CD4-positive, alpha-beta memory T cell (primary cell): ENCODE measurements at regions not wholly inside any gene's neighbourhood (a gene's known extent, or its start where the extent isn't known, plus 50 kb on each side); places are given as distances from the start of the nearest gene placed in this dataset.

Source experiments
- CTCF ChIA-PET: fragments of 350-600 bp; sonication (Branson Sonifier 250); formaldehyde crosslinking; loops from one replicate; lab custom pipeline; 2021; ENCODE audit warnings: inconsistent platforms; ENCODE audit not compliant: partially characterized antibody; lab: Charles Lee
- POLR2A ChIA-PET: fragments of 350-600 bp; sonication (Branson Sonifier 250); formaldehyde crosslinking; loops from one replicate; lab custom pipeline; 2021; ENCODE audit not compliant: partially characterized antibody; lab: Charles Lee
- DNase-seq, 5 donors: peaks; one replicate each; pipeline versions ENCODE4 v3.0.0 to v3.0.0-alpha.2; 2020 to 2022; ENCODE audit warnings: mixed read lengths in 1 of 5
- H3K27ac ChIP-seq: one replicate; pipeline ENCODE4 v1.7.0; 2013; ENCODE audit warnings: low read depth, low read length
- H3K27me3 ChIP-seq: 2 replicates; pipeline ENCODE4 v1.7.0; 2013; ENCODE audit warnings: mild to moderate bottlenecking, low read length, moderate library complexity; ENCODE audit not compliant: insufficient read depth
- H3K36me3 ChIP-seq: 2 replicates; pipeline ENCODE4 v1.7.0; 2013; ENCODE audit warnings: mild to moderate bottlenecking, low read length, moderate library complexity; ENCODE audit not compliant: insufficient read depth
- H3K4me1 ChIP-seq: 2 replicates; pipeline ENCODE4 v1.7.0; 2013; ENCODE audit warnings: mild to moderate bottlenecking, low read length, moderate library complexity; ENCODE audit not compliant: insufficient read depth
- H3K4me3 ChIP-seq, 2 donors: one replicate each; pipeline ENCODE4 v1.7.0; 2013; ENCODE audit warnings: low read length in 2 of 2, mild to moderate bottlenecking in 1 of 2
- H3K9me3 ChIP-seq, 2 donors: one replicate each; pipeline ENCODE4 v1.7.0; 2013; ENCODE audit warnings: low read length in 2 of 2, control low read depth in 1 of 2; ENCODE audit not compliant: control insufficient read depth in 1 of 2
- H3K27ac Mint-ChIP-seq, 7 donors: one replicate each; pipeline ENCODE4 v1.8.0; 2020 to 2021; ENCODE audit warnings: mixed read lengths in 7 of 7, mild to moderate bottlenecking in 6 of 7, inconsistent platforms in 3 of 7, moderate library complexity in 3 of 7
- H3K27me3 Mint-ChIP-seq, 2 donors: one replicate each; pipeline ENCODE4 v1.8.0; 2020 to 2021; ENCODE audit warnings: mixed read lengths in 2 of 2
- H3K36me3 Mint-ChIP-seq, 2 donors: one replicate each; pipeline ENCODE4 v1.8.0; 2020 to 2021; ENCODE audit warnings: mixed read lengths in 2 of 2, inconsistent platforms in 1 of 2, mild to moderate bottlenecking in 1 of 2
- H3K4me1 Mint-ChIP-seq, 4 donors: one replicate each; pipeline ENCODE4 v1.8.0; 2020 to 2021; ENCODE audit warnings: mixed read lengths in 4 of 4, mild to moderate bottlenecking in 1 of 4
- H3K4me3 Mint-ChIP-seq, 8 donors: one replicate each; pipeline ENCODE4 v1.8.0; 2020 to 2021; ENCODE audit warnings: mixed read lengths in 8 of 8, mild to moderate bottlenecking in 7 of 8, moderate library complexity in 6 of 8, inconsistent platforms in 3 of 8
- H3K9me3 Mint-ChIP-seq, 8 donors: one replicate each; pipeline ENCODE4 v1.8.0; 2020 to 2021; ENCODE audit warnings: mixed read lengths in 8 of 8, mild to moderate bottlenecking in 5 of 8, inconsistent platforms in 3 of 8, moderate library complexity in 1 of 8
- intact Hi-C: fragments of 100-400 bp; cut with micrococcal nuclease; formaldehyde crosslinking; loops from one replicate; pipeline ENCODE4 v1.15.1; 2023

- Histone ChIP-seq H3K27me3 (no peaks in the 10 kb centered on the region), H3K4me3 (no peak overlapping the region), H3K27ac (no peak overlapping the region), H3K9me3 (no peaks in the 10 kb centered on the region), H3K4me1 (no peaks in the 10 kb centered on the region), H3K36me3 (no peaks in the 10 kb centered on the region)
- peaks cover 0 to 14% (median 4%) of the 10 kb centered on the region in 8 donors for H3K9me3 Mint-ChIP-seq
- no peak overlapping the region for H3K4me3 Mint-ChIP-seq
- no peaks in the 10 kb centered on the region for H3K4me1 Mint-ChIP-seq
- ChIA-PET POLR2A (no interaction called here), CTCF (no interaction called here)
- H3K27me3 Mint-ChIP-seq = no peaks in the 10 kb centered on the region
- H3K36me3 Mint-ChIP-seq = no peaks in the 10 kb centered on the region
- H3K27ac Mint-ChIP-seq = no peak overlapping the region
- intact Hi-C loops = no loop called here
- no peak for DNase-seq
These were observed 416.5 kb downstream of the GABRG2 start for GRCh38 chr5:162484095-162484494.

GRCh38 chr5:162484986-162485385 lies 417.4 kb downstream of the GABRG2 start:
- Histone ChIP-seq H3K27me3 (no peaks in the 10 kb centered on the region), H3K36me3 (no peaks in the 10 kb centered on the region), H3K27ac (no peak overlapping the region), H3K4me3 (no peak overlapping the region), H3K9me3 (no peaks in the 10 kb centered on the region), H3K4me1 (no peaks in the 10 kb centered on the region)
- POLR2A ChIA-PET = no interaction called here
- Mint-ChIP-seq H3K27me3 (no peaks in the 10 kb centered on the region), H3K4me1 (no peaks in the 10 kb centered on the region), H3K36me3 (no peaks in the 10 kb centered on the region), H3K9me3 (peaks cover 0 to 14% (median 4%) of the 10 kb centered on the region in 8 donors), H3K4me3 (no peak overlapping the region), H3K27ac (no peak overlapping the region)
- DNase-seq = no peak
- intact Hi-C loops = no loop called here
- CTCF ChIA-PET = no interaction called here

- ChIA-PET CTCF (no interaction called here), POLR2A (no interaction called here)
- Histone ChIP-seq H3K36me3 (no peaks in the 10 kb centered on the region), H3K27me3 (no peaks in the 10 kb centered on the region), H3K4me1 (no peaks in the 10 kb centered on the region), H3K9me3 (no peaks in the 10 kb centered on the region), H3K4me3 (no peak overlapping the region), H3K27ac (no peak overlapping the region)
- no peaks in the 10 kb centered on the region for H3K4me1 Mint-ChIP-seq
- H3K4me3 Mint-ChIP-seq = no peak overlapping the region
- intact Hi-C loops = no loop called here
- H3K36me3 Mint-ChIP-seq = no peaks in the 10 kb centered on the region
- peaks cover 0 to 14% (median 4%) of the 10 kb centered on the region in 8 donors for H3K9me3 Mint-ChIP-seq
- no peak for DNase-seq
- H3K27me3 Mint-ChIP-seq = no peaks in the 10 kb centered on the region
- H3K27ac Mint-ChIP-seq = no peak overlapping the region
These were observed 418.2 kb downstream of the GABRG2 start for GRCh38 chr5:162485666-162486292.

GRCh38 chr5:162487528-162488525 lies 420.3 kb downstream of the GABRG2 start:
- H3K4me3 ChIP-seq = no peak overlapping the region
- no peak overlapping the region for H3K27ac Mint-ChIP-seq
- no peak overlapping the region for H3K4me3 Mint-ChIP-seq
- ChIA-PET POLR2A (no interaction called here), CTCF (no interaction called here)
- H3K36me3 Mint-ChIP-seq = no peaks in the 10 kb centered on the region
- no peaks in the 10 kb centered on the region for H3K36me3 ChIP-seq
- intact Hi-C loops = no loop called here
- H3K4me1 Mint-ChIP-seq = no peaks in the 10 kb centered on the region
- no peaks in the 10 kb centered on the region for H3K9me3 ChIP-seq
- H3K27me3 ChIP-seq = no peaks in the 10 kb centered on the region
- H3K27me3 Mint-ChIP-seq = no peaks in the 10 kb centered on the region
- H3K4me1 ChIP-seq = no peaks in the 10 kb centered on the region
- H3K9me3 Mint-ChIP-seq = peaks cover 0 to 14% (median 6%) of the 10 kb centered on the region in 8 donors
- no peak overlapping the region for H3K27ac ChIP-seq
- no peak for DNase-seq

GRCh38 chr5:162496100-162496808 lies 428.7 kb downstream of the GABRG2 start:
- CTCF ChIA-PET = no interaction called here
- Histone ChIP-seq H3K27ac (no peak overlapping the region), H3K36me3 (no peaks in the 10 kb centered on the region), H3K4me1 (no peaks in the 10 kb centered on the region), H3K9me3 (no peaks in the 10 kb centered on the region), H3K4me3 (no peak overlapping the region), H3K27me3 (no peaks in the 10 kb centered on the region)
- DNase-seq = no peak
- H3K4me3 Mint-ChIP-seq = no peak overlapping the region
- no peaks in the 10 kb centered on the region for H3K36me3 Mint-ChIP-seq
- H3K9me3 Mint-ChIP-seq = peaks cover 0 to 7% (median 4%) of the 10 kb centered on the region in 8 donors
- intact Hi-C loops = no loop called here
- no peak overlapping the region for H3K27ac Mint-ChIP-seq
- no peaks in the 10 kb centered on the region for H3K27me3 Mint-ChIP-seq
- POLR2A ChIA-PET = no interaction called here
- H3K4me1 Mint-ChIP-seq = no peaks in the 10 kb centered on the region

- H3K4me3 Mint-ChIP-seq = no peak overlapping the region
- H3K4me1 Mint-ChIP-seq = no peaks in the 10 kb centered on the region
- H3K27ac Mint-ChIP-seq = no peak overlapping the region
- no peaks in the 10 kb centered on the region for H3K36me3 Mint-ChIP-seq
- peaks cover 0 to 9% (median 4%) of the 10 kb centered on the region in 8 donors for H3K9me3 Mint-ChIP-seq
- intact Hi-C loops = no loop called here
- no peaks in the 10 kb centered on the region for H3K27me3 ChIP-seq
- H3K27ac ChIP-seq = no peak overlapping the region
- no peak for DNase-seq
- CTCF ChIA-PET = no interaction called here
- no peaks in the 10 kb centered on the region for H3K36me3 ChIP-seq
- no peaks in the 10 kb centered on the region for H3K4me1 ChIP-seq
- no peaks in the 10 kb centered on the region for H3K9me3 ChIP-seq
- POLR2A ChIA-PET = no interaction called here
- no peaks in the 10 kb centered on the region for H3K27me3 Mint-ChIP-seq
- no peak overlapping the region for H3K4me3 ChIP-seq
These were observed 429.9 kb downstream of the GABRG2 start for GRCh38 chr5:162497455-162497854.

GRCh38 chr5:162502780-162503179 lies 435.2 kb downstream of the GABRG2 start:
- DNase-seq = no peak
- no peak overlapping the region for H3K27ac ChIP-seq
- ChIA-PET POLR2A (no interaction called here), CTCF (no interaction called here)
- H3K9me3 Mint-ChIP-seq = peaks cover 0 to 8% (median 2%) of the 10 kb centered on the region in 8 donors
- H3K4me1 Mint-ChIP-seq = no peaks in the 10 kb centered on the region
- H3K4me3 ChIP-seq = no peak overlapping the region
- intact Hi-C loops = no loop called here
- H3K27me3 ChIP-seq = no peaks in the 10 kb centered on the region
- H3K27ac Mint-ChIP-seq = no peak overlapping the region
- H3K27me3 Mint-ChIP-seq = no peaks in the 10 kb centered on the region
- no peak overlapping the region for H3K4me3 Mint-ChIP-seq
- H3K36me3 ChIP-seq = no peaks in the 10 kb centered on the region
- H3K36me3 Mint-ChIP-seq = no peaks in the 10 kb centered on the region
- no peaks in the 10 kb centered on the region for H3K9me3 ChIP-seq
- H3K4me1 ChIP-seq = no peaks in the 10 kb centered on the region
